Ovary (tissue), 3 donors: ENCODE measurements at regions not wholly inside any gene's neighbourhood (a gene's known extent, or its start where the extent isn't known, plus 50 kb on each side); places are given as distances from the start of the nearest gene placed in this dataset.

Experiments
- CTCF ChIP-seq, 3 donors: fragments of 450-650 bp in 2 of 3; fragments of 200-600 bp in 1 of 3; IDR thresholded peaks; one replicate each; pipeline versions ENCODE4 v1.5.1 to v1.8.0; 2016 to 2022; ENCODE audit warnings: antibody characterized with exemption in 3 of 3, mild to moderate bottlenecking in 1 of 3
- EP300 ChIP-seq: sonication (generic); formaldehyde crosslinking; IDR thresholded peaks from one replicate; pipeline ENCODE4 v1.6.1; 2017; ENCODE audit warnings: antibody characterized with exemption
- POLR2A ChIP-seq: fragments of 450-650 bp; IDR thresholded peaks from one replicate; pipeline ENCODE4 v1.6.1; 2017; ENCODE audit warnings: antibody characterized with exemption, mild to moderate bottlenecking, moderate library complexity
- donor health status: DM: no; HTN: no; CAD: no.

- no peak for TF ChIP-seq POLR2A
- no peak for TF ChIP-seq CTCF (IDR thresholded peaks at IDR 0.05)
- no peak for TF ChIP-seq EP300
These were observed 211.5 kb upstream of the KLF3 start for GRCh38 chr4:38452542-38452941.
